ENCODE measurements at regions not wholly inside any gene's neighbourhood (a gene's known extent, or its start where the extent isn't known, plus 50 kb on each side); places are given as distances from the start of the nearest gene placed in this dataset.

- TF ChIP-seq CTCF (IDR thresholded peaks at IDR 0.05) (no peak), POLR2A (IDR thresholded peaks at IDR 0.05) (no peak)
Observed at GRCh38 chr5:133739181-133739780, 126.9 kb upstream of the FSTL4 start.

All from tibial nerve (tissue), 3 donors.